HG02610 (cell line): ENCODE measurements at regions not wholly inside any gene's neighbourhood (a gene's known extent, or its start where the extent isn't known, plus 50 kb on each side); places are given as distances from the start of the nearest gene placed in this dataset.
"Not testable (repeated sequence)": the region's sequence is repeated elsewhere in the genome, so short reads cannot be mapped to it uniquely, and the experiment has no call there.

Experiments
- ATAC-seq: cut with Tn5 transposase; IDR thresholded peaks from one replicate; pipeline ENCODE4 v1.9.1; 2021; ENCODE audit warnings: mild to moderate bottlenecking, moderate library complexity; ENCODE audit not compliant: unreplicated experiment

DNA sequence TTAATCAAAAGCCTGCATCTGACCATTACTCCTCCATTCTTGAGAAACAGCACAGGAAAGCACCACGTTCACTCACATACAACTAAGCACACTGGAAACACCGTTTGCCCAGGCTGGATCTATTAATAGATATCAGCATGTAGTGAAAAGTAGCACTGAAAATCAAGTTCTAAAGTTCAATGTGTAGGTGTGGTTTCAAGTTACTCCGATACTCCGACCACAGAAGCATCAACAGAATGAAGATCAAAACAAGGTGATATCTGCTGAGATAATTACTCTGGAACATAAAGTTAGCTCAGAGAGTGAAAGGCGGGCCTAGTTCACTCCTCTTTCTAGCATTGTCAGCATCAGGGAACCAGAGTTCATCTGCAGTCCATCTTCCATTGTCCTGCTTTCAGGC is 1367.4 kb upstream of the ACVR2A start:
- no peak for ATAC-seq

DNA sequence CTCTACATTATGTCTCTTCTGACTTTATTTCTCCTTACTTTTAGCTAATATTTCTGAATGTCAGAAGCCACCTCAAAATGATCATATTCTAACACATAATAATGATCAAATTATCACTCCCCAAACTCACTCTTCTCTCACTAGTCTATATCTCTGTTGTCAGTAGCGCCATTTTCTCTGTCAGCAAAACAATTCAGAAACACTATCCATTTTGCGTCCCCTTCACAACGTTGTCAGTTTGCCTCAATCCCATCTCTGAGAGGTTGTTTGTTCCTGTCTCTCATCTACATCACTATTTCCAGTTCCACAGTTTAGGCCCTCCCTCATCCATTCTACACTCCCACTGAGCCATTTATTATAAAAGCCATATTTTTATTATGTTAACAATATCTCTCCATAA is 1376.3 kb upstream of the ACVR2A start:
- no peak for ATAC-seq

DNA sequence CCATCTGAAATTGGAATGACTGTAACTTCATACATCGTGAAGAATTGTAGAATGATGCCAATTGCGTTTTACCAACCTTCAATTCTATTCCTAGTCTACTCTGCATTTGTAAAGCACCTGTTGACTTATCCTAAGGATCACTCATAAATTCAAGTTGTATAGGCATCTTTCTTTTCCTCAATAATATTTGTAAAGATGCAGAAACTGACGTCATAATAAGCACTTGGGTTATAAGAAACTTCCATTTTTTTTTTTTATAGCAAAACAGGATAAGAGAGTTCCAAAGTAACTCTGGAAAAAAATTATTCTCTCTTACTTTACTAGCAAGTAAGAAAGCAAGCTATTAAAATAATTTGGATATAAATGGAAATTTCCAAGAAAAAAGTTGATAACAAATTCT is 1377.4 kb upstream of the ACVR2A start:
- no peak for ATAC-seq

DNA sequence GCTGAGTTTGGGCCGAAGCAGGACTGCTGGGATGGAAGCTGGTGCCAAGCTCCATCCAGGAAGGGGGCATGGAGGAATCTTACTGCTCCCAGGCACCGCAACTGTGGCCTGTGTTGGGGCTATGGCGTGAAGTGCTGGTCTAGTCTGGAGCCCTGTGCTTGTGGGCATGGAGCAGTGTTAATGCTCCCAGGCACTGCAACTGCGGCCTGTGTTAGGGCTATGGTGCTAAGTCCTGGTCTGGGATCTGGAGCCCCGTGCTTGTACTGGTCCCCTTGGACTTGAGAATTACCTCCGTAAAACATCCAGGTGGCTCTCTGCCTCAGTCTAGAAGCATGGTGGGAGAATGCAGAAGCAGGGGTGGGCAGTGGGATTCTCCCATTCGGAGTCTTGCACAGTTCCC is 1379.4 kb upstream of the ACVR2A start:
- no peak for ATAC-seq

DNA sequence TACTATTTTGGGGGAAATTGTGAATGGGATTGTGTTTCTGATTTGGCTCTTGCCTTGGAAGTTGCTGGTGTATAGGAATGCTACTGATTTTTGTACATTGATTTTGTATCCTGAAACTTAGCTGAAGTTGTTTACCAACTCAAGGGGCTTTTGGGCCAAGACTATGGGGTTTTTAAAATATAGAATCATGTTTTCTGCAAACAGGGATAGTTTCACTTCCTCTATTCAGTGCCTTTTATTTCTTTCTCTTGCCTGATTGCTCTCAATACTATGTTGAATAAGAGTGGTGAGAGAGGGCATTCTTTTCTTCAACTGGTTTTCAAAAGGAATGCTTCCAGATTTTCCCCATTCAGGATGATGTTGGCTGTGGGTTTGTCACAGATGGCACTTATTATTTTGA is 1383.8 kb upstream of the ACVR2A start:
- no peak for ATAC-seq

DNA sequence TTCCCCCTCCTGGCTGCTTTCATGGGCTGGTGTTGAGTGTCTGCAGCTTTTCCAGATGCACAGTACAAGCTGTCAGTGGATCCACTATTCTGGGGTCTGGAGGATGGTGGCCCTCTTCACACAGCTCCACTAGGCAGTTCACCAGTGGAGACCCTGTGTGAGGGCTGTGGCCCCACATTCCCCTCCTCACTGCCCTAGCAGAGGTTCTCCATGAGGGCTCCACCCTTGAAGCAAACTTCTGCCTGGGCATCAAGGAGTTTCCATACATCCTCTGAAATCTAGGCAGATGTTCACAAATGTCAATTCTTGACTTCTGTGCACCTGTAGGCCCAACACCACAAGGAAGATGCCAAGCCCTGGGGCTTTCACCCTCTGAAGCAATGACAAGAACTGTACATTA is 1386.2 kb upstream of the ACVR2A start:
- ATAC-seq, result no peak

DNA sequence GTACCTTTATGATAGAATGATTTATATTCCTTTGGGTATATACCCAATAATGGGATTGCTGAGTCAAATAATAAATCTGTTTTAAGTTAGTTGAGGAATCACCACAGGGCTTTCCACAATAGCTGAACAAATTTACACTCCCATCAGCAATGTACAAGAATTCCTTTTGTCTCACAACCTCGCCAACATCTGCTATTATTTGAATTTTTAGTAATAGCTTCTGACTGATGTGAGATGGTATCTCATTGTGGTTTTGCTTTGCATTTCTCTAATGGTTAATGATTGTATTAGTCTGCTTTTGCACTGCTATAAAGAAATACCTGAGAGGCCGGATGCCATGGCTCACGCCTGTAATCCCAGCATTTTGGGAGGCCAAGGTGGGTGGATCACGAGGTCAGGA is 1387.6 kb upstream of the ACVR2A start:
- ATAC-seq, result no peak

DNA sequence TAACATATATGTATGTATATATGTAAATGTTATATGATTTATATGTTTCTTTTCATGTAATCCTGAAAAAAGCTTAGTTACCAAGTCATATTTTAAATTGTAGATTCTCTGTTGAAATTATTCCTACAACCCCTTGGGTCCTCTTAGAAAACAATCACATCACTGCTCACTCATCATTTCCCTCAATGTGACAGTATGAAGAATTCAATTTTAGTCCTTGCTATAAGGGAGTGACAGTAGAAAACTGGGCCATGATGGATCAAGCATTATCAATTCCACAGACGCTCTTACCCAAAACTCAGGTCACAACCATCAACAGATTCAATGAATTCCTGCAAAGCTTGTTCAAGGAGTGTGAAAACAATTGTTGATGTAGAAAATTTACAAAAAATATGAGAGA is 1389.5 kb upstream of the ACVR2A start:
- no peak for ATAC-seq

DNA sequence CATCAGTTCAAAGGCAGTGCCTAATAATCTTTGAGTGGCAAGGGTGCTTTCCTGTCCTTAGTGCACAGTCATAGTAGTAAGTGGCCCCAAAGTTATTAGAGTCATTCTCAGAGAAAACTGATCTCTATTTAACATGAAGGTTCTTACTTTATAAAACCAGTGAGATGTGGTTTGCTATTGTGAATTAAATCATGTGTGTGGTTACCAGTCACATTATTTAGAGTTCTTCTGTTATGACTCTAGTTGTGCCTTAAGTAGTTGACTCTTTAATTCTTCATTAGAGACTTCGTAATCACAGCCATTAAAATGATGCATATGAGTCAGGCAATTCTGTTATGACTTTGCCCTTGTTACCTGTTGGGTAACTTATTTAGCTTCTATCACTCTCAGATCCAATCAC is 1392.9 kb upstream of the ACVR2A start:
- ATAC-seq, result peak; percentile 87

DNA sequence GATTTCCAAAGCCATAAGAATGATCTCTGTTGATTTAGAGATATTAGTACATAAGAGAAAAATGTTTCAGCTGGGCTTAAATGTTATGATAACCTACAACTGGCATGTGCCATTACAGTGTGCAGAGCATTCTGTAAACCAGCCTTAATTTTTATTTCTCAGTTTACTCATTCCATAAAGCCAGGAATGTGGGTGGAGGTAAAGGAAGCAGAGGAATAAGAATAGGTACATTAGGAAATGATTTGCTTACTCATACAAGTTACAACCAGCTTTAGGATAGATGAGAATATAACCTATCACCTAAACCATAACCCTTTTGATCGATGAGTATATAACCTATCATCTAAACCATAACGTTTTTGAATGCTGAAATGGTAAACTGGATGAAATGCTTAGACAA is 1394.7 kb upstream of the ACVR2A start:
- no peak for ATAC-seq

DNA sequence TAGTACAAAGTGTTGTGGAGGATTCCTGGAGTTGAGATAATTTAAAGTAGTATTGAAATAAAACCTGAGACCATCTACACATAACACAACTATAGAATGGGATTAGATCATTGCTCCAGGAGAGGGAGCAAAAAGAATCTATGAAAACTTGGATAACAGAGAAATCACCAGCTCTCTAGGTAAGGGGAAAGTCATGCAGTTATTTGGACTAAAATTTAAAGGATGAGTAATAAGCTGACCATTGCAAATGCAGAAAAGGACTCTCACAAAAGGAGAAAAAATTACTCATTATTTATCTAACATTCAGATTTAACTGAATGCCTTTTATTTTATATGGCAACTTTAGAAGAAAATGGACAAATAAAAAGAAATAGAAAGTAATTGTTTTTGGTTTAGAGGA is 1399.8 kb upstream of the ACVR2A start:
- ATAC-seq, result no peak

DNA sequence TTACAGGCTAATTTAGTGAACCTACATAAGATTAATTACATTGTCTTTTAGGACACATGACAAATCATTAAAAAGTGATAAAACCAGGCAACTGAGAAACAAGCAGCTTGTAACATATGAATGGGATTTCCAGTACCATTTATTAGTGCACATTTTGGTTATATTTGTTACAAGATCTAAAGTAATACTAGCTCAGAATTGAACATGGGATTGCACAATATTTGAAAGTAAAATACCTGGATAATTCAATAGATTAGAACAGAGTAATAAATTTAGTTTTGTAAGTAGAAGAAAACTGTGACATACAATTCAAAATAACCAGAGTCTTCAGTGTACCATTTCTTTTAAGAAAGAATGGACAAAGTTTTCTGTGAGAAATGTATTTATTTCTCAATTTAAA is 1400.7 kb upstream of the ACVR2A start:
- ATAC-seq, result no peak

DNA sequence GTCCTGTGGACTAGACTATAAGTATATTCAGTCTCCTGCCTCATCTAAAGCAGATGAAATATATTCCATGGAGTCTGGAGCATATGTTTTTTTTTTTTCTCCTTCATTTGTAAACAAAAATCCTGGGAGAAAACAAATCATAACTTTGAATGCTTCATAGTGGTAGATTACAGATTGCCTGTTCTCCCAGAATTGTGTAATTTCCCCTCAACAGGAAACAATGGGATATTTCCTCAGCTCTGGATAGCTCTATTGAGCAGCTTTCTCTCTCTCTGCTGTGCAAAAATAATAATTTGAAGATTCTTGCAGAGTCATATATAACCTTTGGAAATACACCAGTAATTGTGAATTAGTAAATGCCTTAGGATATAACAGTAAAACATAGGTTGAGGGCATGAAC is 1406.6 kb upstream of the ACVR2A start:
- no peak for ATAC-seq

DNA sequence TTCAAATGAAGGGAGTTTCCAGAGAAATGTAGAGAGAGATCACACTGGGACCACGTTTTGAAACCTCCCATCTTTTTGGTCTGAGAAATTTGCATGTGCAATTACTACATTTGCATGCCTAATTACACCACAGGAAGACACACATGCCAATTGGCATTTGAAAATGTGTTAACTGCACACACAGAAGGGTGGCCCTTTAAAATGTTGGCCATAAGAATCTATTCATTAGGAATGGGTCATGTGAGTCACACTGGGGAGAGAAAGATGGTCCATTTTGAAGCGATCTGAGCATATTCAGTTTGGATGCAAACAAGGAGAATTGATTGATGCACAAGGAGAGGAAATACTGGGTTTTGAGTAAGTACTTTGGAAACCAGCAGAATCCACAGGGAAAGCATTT is 1407.1 kb upstream of the ACVR2A start:
- ATAC-seq, result no peak

DNA sequence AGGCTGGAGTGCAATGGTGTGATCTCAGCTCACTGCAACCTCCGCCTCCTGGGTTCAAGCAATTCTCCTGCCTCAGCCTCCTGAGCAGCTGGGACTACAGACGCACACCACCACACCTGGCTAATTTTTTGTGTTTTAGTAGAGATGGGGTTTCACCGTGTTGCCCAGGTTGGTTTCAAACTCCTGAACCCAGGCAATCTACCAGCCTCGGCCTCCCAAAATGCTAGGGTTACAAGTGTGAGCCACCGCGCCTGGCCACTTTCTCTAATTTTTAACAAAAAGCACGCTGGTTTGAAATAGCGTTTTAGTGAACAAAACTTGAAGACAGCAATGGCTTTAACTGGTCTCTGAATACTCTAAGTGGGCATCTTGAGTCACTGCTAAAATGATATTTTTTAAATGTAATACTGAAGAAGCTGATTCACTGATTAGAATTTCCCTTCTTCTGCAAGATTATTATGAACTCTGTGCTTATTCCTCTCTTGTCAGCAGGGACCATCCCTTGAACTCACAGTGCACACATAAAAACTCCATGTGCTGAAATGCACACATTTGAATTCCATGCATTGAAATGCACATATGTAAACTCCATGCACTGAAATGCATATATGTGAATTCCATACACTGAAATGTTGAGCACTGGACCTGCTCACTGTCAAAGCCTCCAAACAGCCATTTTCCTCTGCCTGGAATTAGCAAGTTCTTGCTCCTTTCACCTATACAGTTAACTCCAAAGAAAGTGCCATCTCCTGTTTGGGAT is 1411.5 kb upstream of the ACVR2A start:
- no peak for ATAC-seq

DNA sequence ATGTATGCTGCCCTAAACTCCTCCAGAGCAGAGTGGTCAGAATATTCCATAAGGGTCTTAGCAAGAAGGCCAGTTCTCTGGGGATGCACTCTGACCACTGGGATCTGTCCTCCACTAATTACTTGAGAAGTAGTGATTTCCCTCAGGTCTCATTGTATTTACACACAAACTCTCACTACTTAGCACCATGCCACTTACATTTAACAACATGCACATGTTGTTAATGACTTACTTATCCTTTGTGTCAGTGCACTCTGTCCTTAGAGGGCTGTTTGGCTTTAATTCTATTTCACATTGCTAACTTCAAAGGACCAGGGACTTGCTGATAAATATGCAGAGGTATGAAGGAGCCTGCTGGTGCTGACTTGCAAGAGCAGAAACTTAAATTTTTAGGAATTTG is 1415.5 kb upstream of the ACVR2A start:
- no peak for ATAC-seq

DNA sequence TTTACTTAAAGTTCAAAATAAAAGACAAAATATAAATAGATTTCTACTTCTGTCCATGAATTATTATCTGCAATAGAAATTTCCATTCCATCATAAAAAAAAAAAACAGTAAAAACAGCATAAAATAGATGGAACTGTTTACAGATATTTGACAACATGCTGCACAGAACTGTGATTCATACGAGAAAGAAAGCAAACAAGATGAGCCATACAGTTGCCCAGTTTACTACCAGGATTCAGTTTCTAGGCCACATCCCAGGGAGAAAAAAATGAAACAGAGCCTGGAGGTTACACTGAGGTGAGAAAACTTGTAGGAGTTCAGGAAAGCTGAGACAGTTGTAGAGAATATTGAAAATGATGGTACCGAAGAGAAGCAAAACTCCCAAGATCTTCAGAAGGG is 1426.9 kb upstream of the ACVR2A start:
- ATAC-seq, result no peak

DNA sequence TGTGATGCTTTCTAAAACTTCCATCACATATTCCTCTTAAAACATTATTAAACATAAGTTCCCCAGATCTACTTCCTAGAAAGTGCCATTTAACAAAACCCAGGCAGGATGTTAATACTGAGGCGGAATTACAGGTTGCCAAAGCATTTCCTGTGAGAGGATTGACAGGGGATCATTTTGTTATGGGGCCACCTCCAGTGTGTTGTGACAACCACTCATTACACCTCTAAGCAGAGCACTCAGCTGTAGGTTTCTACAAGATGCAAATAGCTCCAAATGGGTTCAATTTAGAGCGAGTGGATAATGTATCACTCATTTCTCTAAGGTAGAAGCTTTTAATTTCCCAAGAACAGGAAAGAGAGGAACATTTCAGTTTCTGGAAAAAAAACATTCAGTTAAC is 1429.5 kb upstream of the ACVR2A start:
- ATAC-seq, result no peak

DNA sequence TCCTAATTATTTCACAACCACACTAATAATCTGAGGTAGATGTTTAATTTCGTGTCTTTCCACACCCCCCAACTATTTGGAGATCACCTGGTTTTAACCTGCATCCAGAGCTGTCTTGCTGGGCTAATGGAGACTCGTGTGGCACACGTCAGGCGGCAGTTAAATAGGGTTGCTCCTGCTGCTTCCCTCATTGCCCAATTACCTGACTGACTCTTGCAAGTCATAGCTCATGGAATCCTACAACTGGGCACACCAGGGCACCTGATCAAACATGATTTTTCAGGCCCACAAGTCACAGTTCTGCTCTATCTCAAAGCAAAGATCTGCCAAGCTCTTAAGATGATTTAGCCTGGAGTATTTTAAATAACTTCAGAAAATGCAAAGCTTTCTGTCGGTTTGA is 1430.4 kb upstream of the ACVR2A start:
- no peak for ATAC-seq

DNA sequence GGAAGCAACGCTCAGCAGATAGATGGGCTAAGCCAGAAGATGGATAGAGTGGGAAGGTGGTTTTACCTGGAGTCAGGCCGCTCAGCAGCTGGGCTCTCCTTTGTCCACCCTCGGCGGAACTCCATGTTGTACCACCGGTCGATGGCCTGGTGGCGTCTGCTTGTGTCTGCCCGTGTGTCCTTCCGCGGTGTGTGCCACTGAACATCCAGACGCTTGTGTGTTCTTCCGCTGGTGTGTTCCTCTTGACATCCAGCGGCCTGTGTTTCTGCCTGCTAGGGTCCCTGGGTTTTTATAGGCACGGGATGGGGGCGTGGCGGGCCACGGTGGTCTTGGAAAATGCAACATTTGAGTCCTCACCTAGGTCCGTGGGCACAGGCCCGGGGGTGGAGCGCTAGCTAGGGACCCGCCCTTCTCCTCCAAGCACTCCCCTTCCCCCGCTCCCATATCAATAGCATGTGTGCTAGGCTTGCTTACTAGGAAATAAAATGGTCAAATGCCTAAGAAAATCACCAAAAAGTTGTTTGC is 1431.7 kb upstream of the ACVR2A start:
- no peak for ATAC-seq

DNA sequence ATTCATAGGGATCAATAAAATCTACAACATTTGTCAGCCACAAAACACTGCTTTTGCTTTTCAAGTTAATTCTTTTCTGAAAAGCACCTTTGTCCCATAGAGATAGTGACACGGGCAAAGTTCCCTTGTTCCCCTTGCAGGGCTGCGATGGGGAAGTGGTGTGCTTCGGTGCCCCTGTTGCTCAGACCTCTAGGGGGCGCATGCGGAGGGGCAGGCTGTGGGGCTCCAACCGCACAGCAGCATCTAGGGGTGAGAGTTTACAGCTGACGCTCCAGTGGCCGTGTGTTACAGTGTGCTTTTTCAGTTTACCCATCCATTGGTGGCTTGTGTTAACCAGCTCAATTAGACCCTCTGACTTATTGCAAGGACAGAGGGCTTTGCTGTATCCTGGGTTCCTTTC is 1432.2 kb upstream of the ACVR2A start:
- ATAC-seq, result no peak

DNA sequence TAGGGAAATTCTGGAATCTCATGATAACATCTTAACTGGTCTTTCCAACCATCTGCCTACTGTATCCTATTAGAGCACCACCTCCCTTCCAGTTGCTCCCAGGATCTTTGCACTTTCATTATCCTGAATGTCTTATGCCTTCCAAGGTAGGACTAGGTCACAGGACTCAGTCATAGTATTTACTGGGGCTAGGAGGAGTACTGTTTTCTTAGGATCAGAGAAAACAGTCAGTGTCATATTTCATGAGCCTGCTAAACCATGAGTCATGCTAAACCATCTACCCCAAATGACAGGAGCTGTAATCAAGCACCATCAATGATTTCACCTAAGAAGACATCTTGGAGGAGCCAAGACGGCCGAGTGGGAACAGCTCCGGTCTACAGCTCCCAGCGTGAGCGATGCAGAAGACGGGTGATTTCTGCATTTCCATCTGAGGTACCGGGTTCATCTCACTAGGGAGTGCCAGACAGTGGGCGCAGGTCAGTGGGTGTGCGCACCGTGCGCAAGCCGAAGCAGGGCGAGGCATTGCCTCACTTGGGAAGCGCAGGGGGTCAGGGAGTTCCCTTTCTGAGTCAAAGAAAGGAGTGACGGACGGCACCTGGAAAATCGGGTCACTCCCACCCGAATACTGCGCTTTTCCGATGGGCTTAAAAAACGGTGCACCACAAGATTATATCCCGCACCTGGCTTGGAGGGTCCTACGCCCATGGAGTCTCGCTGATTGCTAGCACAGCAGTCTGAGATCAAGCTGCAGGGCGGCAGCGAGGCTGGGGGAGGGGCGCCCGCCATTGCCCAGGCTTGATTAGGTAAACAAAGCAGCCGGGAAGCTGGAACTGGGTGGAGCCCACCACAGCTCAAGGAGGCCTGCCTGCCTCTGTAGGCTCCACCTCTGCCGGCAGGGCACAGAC is 1439.2 kb upstream of the ACVR2A start:
- ATAC-seq, result not testable (repeated sequence)
